Omental fat pad (tissue), 3 donors: ENCODE measurements at regions not wholly inside any gene's neighbourhood (a gene's known extent, or its start where the extent isn't known, plus 50 kb on each side); places are given as distances from the start of the nearest gene placed in this dataset.

Experiments used
- ATAC-seq: fragments of 150-250 bp; one replicate; pipeline ENCODE4 v1.9.1; 2016; ENCODE audit warnings: mild to moderate bottlenecking, moderate library complexity; ENCODE audit not compliant: low FRiP score
- DNase-seq: peaks from one replicate; pipeline ENCODE4 v3.0.0-alpha.2; 2019; ENCODE audit warnings: low spot score
- CTCF ChIP-seq, 3 donors: fragments of 450-650 bp; IDR thresholded peaks; one replicate each; pipeline ENCODE4 v1.5.1; 2016 to 2017; ENCODE audit warnings: antibody characterized with exemption in 3 of 3, mild to moderate bottlenecking in 3 of 3, moderate library complexity in 2 of 3

- DNase-seq (no peak), ATAC-seq (no peak)
- TF ChIP-seq CTCF (IDR thresholded peaks at IDR 0.05), result no peak
These were observed 604.8 kb upstream of the CXADR start for GRCh38 chr21:16908077-16908476.

GRCh38 chr21:16910435-16911165, 602.2 kb upstream of the CXADR start:
- ATAC-seq, result no peak
- TF ChIP-seq CTCF (IDR thresholded peaks at IDR 0.05), result no peak
- DNase-seq, result no peak

GRCh38 chr21:16911166-16911607, 601.7 kb upstream of the CXADR start:
- no peak for TF ChIP-seq CTCF (IDR thresholded peaks at IDR 0.05)
- ATAC-seq (no peak), DNase-seq (no peak)

- TF ChIP-seq CTCF (IDR thresholded peaks at IDR 0.05), result no peak
- DNase-seq (no peak), ATAC-seq (no peak)
These were observed 600.8 kb upstream of the CXADR start for GRCh38 chr21:16912075-16912474.

GRCh38 chr21:16913010-16913409, 599.8 kb upstream of the CXADR start:
- ATAC-seq (no peak), DNase-seq (no peak)
- TF ChIP-seq CTCF (IDR thresholded peaks at IDR 0.05), result no peak

GRCh38 chr21:16928439-16928838, 584.4 kb upstream of the CXADR start:
- DNase-seq (no peak), ATAC-seq (no peak)
- no peak for TF ChIP-seq CTCF (IDR thresholded peaks at IDR 0.05)

- no peak for TF ChIP-seq CTCF (IDR thresholded peaks at IDR 0.05)
- DNase-seq, result no peak
- ATAC-seq, result no peak
These were observed 580.5 kb upstream of the CXADR start for GRCh38 chr21:16932314-16932713.
